ENCODE measurements at regions not wholly inside any gene's neighbourhood (a gene's known extent, or its start where the extent isn't known, plus 50 kb on each side); places are given as distances from the start of the nearest gene placed in this dataset.

DNA sequence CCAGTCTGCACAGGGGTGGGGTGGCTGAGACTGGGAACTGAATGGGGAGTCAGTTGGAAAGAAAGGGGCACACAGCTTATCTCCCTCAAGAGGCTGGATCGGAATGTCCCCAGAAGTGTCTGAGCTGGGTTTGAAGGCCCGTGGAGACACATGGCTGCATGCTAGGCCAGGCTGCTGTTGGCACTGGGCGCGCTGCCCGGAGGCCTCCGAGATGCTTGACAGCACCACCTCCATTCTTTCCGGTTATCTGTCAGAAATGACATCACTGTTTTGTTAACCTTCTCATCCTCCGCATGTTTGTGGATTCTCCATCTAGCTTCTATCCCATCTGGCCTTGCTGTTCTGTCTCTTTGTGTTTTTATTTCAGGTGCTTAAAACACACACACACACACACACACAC is 85.5 kb downstream of the APIP start:
- TF ChIP-seq POLR2A (IDR thresholded peaks at IDR 0.05) (no peak), POLR2AphosphoS5 (IDR thresholded peaks at IDR 0.05) (no peak)
- TF ChIP-seq, protein P1, sequence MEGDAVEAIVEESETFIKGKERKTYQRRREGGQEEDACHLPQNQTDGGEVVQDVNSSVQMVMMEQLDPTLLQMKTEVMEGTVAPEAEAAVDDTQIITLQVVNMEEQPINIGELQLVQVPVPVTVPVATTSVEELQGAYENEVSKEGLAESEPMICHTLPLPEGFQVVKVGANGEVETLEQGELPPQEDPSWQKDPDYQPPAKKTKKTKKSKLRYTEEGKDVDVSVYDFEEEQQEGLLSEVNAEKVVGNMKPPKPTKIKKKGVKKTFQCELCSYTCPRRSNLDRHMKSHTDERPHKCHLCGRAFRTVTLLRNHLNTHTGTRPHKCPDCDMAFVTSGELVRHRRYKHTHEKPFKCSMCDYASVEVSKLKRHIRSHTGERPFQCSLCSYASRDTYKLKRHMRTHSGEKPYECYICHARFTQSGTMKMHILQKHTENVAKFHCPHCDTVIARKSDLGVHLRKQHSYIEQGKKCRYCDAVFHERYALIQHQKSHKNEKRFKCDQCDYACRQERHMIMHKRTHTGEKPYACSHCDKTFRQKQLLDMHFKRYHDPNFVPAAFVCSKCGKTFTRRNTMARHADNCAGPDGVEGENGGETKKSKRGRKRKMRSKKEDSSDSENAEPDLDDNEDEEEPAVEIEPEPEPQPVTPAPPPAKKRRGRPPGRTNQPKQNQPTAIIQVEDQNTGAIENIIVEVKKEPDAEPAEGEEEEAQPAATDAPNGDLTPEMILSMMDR (IDR thresholded peaks at IDR 0.05) = no peak
- 70% methylated on average over 8 of the region's 8 CpGs for WGBS

DNA sequence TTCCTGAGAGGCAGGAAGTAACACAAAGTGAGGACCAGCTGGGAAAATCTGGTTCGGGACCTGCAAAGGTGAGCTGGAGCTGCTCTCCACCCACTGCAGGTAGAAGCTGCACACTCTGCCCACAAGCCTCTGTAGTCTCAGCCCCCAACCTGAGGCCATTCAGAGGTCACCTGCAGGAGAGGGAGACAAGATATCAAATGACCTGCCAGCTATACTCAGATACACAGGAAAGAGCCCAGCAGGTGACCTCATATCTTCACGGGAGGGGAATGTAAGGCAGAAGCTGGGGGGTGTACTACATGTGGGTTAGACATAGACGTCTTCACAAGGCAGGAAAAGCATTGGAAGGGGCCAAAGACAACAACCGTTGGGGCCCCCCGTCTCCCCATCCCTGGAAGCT is 86.1 kb downstream of the APIP start:
- Histone ChIP-seq H3K27ac (no peak overlapping the region), H3K27me3 (replicated peaks; ENCODE audit: insufficient read depth) (no peaks in the 10 kb centered on the region), H3K4me3 (no peak overlapping the region), H3K9me3 (no peaks in the 10 kb centered on the region), H3K4me1 (replicated peaks) (peaks cover 9% of the 10 kb centered on the region), H3K36me3 (no peaks in the 10 kb centered on the region)
- WGBS = 43% methylated on average over 5 of the region's 5 CpGs
- TF ChIP-seq, protein P1 (IDR thresholded peaks at IDR 0.05) = no peak
- TF ChIP-seq POLR2AphosphoS5 (IDR thresholded peaks at IDR 0.05) = no peak
- intact Hi-C loops (cut with DNase I) = no loop called here
- DNase-seq (ENCODE audit: low spot score) = no peak

More for the DNA sequence above, 85.5 kb downstream of the APIP start:
- Histone ChIP-seq H3K27ac (no peak overlapping the region), H3K27me3 (replicated peaks; ENCODE audit: insufficient read depth) (no peaks in the 10 kb centered on the region), H3K4me1 (replicated peaks) (peaks cover 5% of the 10 kb centered on the region), H3K9me3 (no peaks in the 10 kb centered on the region), H3K36me3 (no peaks in the 10 kb centered on the region), H3K4me3 (no peak overlapping the region)
- intact Hi-C loops (cut with DNase I) = no loop called here
- no peak for DNase-seq (ENCODE audit: low spot score)

DNA sequence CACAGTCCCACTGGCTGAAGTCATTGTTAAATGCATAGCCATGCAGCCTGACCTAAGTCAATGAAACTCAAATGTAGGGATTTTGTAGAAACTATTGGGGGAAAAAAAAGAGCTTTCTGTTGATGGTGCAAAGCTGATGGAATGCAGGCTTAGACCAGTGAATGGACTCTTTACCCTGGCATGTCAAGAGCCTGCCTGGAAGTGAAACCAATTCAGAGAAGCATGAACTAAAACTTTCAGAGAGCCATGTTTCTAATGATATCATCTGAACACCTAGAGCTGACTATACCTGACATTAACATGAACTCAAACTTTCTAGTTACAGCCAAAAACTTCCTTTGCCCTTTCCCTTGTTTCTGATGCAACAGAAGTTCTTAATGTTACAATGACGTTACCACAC is 89.0 kb downstream of the APIP start:
- TF ChIP-seq POLR2A (IDR thresholded peaks at IDR 0.05) (no peak), POLR2AphosphoS5 (IDR thresholded peaks at IDR 0.05) (no peak)
- TF ChIP-seq, protein P1 (IDR thresholded peaks at IDR 0.05) = no peak

DNA sequence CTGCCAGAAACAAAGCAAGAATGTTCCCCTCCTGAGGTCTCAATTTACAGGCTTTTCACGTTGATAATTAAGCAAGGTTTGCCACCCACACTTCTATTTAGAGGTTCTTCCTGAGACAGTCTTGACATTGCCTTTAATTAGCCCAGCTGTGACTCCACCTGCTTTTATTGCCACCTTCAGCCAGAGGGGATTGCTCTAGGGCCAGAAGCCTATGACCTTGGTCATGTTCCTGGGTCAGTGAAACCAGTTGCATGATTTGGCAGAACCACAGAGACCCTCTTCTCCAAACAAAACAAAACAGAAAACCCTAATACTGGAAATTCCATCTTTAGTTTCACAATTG is 89.8 kb downstream of the APIP start:
- intact Hi-C loops (cut with DNase I) = no loop called here
- Histone ChIP-seq H3K4me1 (replicated peaks) (peaks cover 11% of the 10 kb centered on the region), H3K27me3 (replicated peaks; ENCODE audit: insufficient read depth) (no peaks in the 10 kb centered on the region), H3K9me3 (no peaks in the 10 kb centered on the region), H3K4me3 (no peak overlapping the region), H3K27ac (peak overlapping the region; percentile 73 to 77), H3K36me3 (no peaks in the 10 kb centered on the region)
- TF ChIP-seq POLR2A (IDR thresholded peaks at IDR 0.05) = no peak
- TF ChIP-seq, protein P1 (IDR thresholded peaks at IDR 0.05) = no peak
- TF ChIP-seq POLR2AphosphoS5 (IDR thresholded peaks at IDR 0.05) = no peak
- no peak for DNase-seq (ENCODE audit: low spot score)
- 17% methylated on average over 1 of the region's 1 CpG for WGBS

More for the DNA sequence above, 89.0 kb downstream of the APIP start:
- H3K9me3 ChIP-seq = no peaks in the 10 kb centered on the region
- intact Hi-C loops (cut with DNase I) = no loop called here
- WGBS = 84% methylated on average over 1 of the region's 1 CpG
- H3K36me3 ChIP-seq = no peaks in the 10 kb centered on the region
- H3K27me3 ChIP-seq (replicated peaks; ENCODE audit: insufficient read depth) = no peaks in the 10 kb centered on the region
- H3K4me3 ChIP-seq = no peak overlapping the region
- no peak for DNase-seq (ENCODE audit: low spot score)
- no peak overlapping the region for H3K27ac ChIP-seq
- peaks cover 11% of the 10 kb centered on the region for H3K4me1 ChIP-seq (replicated peaks)

DNA sequence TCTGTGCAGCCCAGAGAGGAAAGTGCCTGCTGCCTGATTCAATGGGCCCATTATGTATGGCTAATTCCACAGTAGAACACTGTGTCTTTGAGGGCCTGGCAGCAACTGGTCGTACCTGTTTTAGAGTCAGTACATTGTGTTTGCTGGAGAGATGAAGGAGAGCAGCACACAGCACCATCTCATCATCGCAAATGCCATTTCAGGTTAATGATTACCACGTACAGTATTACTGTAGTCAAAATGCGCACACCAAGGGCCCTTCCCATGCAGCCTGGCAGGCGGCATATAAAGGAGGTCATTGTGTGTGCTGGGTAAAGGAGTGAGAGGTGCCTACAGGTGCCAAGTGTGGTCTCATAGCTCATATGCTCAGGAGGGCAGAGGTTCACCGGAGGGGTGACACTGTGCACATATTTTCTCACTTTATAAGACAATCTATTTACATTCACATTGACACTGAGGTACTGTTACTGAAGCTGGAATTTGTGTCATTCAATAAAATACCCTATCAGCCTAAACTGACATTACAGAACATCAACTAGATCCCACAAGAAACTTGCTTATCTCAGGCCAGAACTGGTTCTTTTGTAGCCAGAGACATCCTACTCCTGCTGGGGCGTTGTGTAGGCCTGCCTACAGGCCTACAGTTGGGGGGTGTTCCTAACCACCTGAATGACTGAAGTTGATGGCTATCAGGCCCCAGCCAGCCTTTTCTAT is 90.4 kb downstream of the APIP start:
- H3K36me3 ChIP-seq = no peaks in the 10 kb centered on the region
- H3K9me3 ChIP-seq = no peaks in the 10 kb centered on the region
- no peak overlapping the region for H3K4me3 ChIP-seq
- peak overlapping the region; percentile 73 to 77 for H3K27ac ChIP-seq
- DNase-seq (ENCODE audit: low spot score) = peak; percentile 68
- no peaks in the 10 kb centered on the region for H3K27me3 ChIP-seq (replicated peaks; ENCODE audit: insufficient read depth)
- 46% methylated on average over 7 of the region's 7 CpGs for WGBS
- TF ChIP-seq, protein P1 (IDR thresholded peaks at IDR 0.05) = no peak
- TF ChIP-seq POLR2AphosphoS5 (IDR thresholded peaks at IDR 0.05) = peak; percentile 78
- intact Hi-C loops (cut with DNase I) = no loop called here
- peaks cover 11% of the 10 kb centered on the region for H3K4me1 ChIP-seq (replicated peaks)

Data from prostate gland (tissue), 2 donors.